Stimulated activated CD8-positive, alpha-beta memory T cell treated with anti-CD3 and anti-CD28 coated beads, Interleukin-15, amount 100 ng/mL, for 48 hours (primary cell): ENCODE measurements at regions not wholly inside any gene's neighbourhood (a gene's known extent, or its start where the extent isn't known, plus 50 kb on each side); places are given as distances from the start of the nearest gene placed in this dataset.
"Not testable (repeated sequence)": the region's sequence is repeated elsewhere in the genome, so short reads cannot be mapped to it uniquely, and the experiment has no call there.

ENCODE experiments used
- DNase-seq, 2 donors: peaks; one replicate each; pipeline ENCODE4 v3.0.0-alpha.2; 2020; ENCODE audit warnings: low read depth in 2 of 2

GRCh38 chr2:147293991-147294824 lies 550.6 kb upstream of the ACVR2A start:
- no peak for DNase-seq

GRCh38 chr2:147288131-147288530 lies 556.7 kb upstream of the ACVR2A start:
- no peak for DNase-seq

- DNase-seq: no peak
Measured at GRCh38 chr2:147275943-147276342, 568.9 kb upstream of the ACVR2A start.

- no peak for DNase-seq
Measured at GRCh38 chr2:147273628-147274027, 571.2 kb upstream of the ACVR2A start.

- no peak for DNase-seq
Measured at GRCh38 chr2:147273106-147273505, 571.7 kb upstream of the ACVR2A start.

GRCh38 chr2:147269581-147269980 lies 575.2 kb upstream of the ACVR2A start:
- DNase-seq: not testable (repeated sequence)

- DNase-seq: no peak
Measured at GRCh38 chr2:147260241-147260640, 584.6 kb upstream of the ACVR2A start.

- DNase-seq: no peak
Measured at GRCh38 chr2:147255812-147256211, 589.0 kb upstream of the ACVR2A start.

GRCh38 chr2:147250652-147251356 lies 594.0 kb upstream of the ACVR2A start:
- no peak for DNase-seq

GRCh38 chr2:147247749-147248148 lies 597.1 kb upstream of the ACVR2A start:
- no peak for DNase-seq

GRCh38 chr2:147242445-147242844 lies 602.4 kb upstream of the ACVR2A start:
- no peak for DNase-seq

- no peak for DNase-seq
Measured at GRCh38 chr2:147236601-147237000, 608.2 kb upstream of the ACVR2A start.

- DNase-seq: no peak
Measured at GRCh38 chr2:147232225-147232669, 612.6 kb upstream of the ACVR2A start.

GRCh38 chr2:147231607-147232006 lies 613.2 kb upstream of the ACVR2A start:
- no peak for DNase-seq

- no peak for DNase-seq
Measured at GRCh38 chr2:147231081-147231480, 613.7 kb upstream of the ACVR2A start.

- no peak for DNase-seq
Measured at GRCh38 chr2:147227313-147227712, 617.5 kb upstream of the ACVR2A start.

GRCh38 chr2:147224070-147224469 lies 620.8 kb upstream of the ACVR2A start:
- no peak for DNase-seq

- no peak for DNase-seq
Measured at GRCh38 chr2:147223553-147224060, 621.2 kb upstream of the ACVR2A start.

GRCh38 chr2:147223119-147223518 lies 621.7 kb upstream of the ACVR2A start:
- DNase-seq: no peak

GRCh38 chr2:147222506-147222905 lies 622.3 kb upstream of the ACVR2A start:
- no peak for DNase-seq

GRCh38 chr2:147214914-147215313 lies 629.9 kb upstream of the ACVR2A start:
- DNase-seq: no peak

- DNase-seq: no peak
Measured at GRCh38 chr2:147211484-147211883, 633.3 kb upstream of the ACVR2A start.

GRCh38 chr2:147204102-147204501 lies 640.7 kb upstream of the ACVR2A start:
- no peak for DNase-seq
